Nephron (organoid): ENCODE measurements at regions not wholly inside any gene's neighbourhood (a gene's known extent, or its start where the extent isn't known, plus 50 kb on each side); places are given as distances from the start of the nearest gene placed in this dataset.

Experiments
- H3K27ac Mint-ChIP-seq, 3 experiments: 2 replicates each; pipeline ENCODE4 v1.8.0; 2020; ENCODE audit warnings: mixed read lengths in 3 of 3, mild to moderate bottlenecking in 2 of 3, moderate library complexity in 1 of 3
- H3K27me3 Mint-ChIP-seq: 2 replicates; pipeline ENCODE4 v1.8.0; 2021; ENCODE audit warnings: low read depth, mild to moderate bottlenecking, moderate library complexity, mixed read lengths
- H3K36me3 Mint-ChIP-seq: 2 replicates; pipeline ENCODE4 v1.8.0; 2020; ENCODE audit warnings: low read depth, mixed read lengths
- H3K4me1 Mint-ChIP-seq: 2 replicates; pipeline ENCODE4 v1.8.0; 2020; ENCODE audit warnings: mixed read lengths
- H3K4me3 Mint-ChIP-seq, 3 experiments: 2 replicates each; pipeline ENCODE4 v1.8.0; 2020; ENCODE audit warnings: mild to moderate bottlenecking in 3 of 3, mixed read lengths in 3 of 3, moderate library complexity in 2 of 3
- H3K9me3 Mint-ChIP-seq: 2 replicates; pipeline ENCODE4 v1.8.0; 2020; ENCODE audit warnings: mixed read lengths
- CTCF ChIP-seq, 3 experiments: fragments of 200-600 bp; sonication (generic); IDR thresholded peaks; one replicate each; pipeline ENCODE4 v1.5.0; 2021; ENCODE audit warnings: antibody characterized with exemption in 3 of 3; ENCODE audit not compliant: unreplicated experiment in 3 of 3

GRCh38 chr14:65239143-65239937, 137.0 kb upstream of the MAX start:
- no peaks in the 10 kb centered on the region for H3K36me3 Mint-ChIP-seq
- H3K27me3 Mint-ChIP-seq, result peaks cover 5% of the 10 kb centered on the region
- peaks cover 9% of the 10 kb centered on the region for H3K9me3 Mint-ChIP-seq
- no peaks in the 10 kb centered on the region for H3K4me1 Mint-ChIP-seq
- H3K4me3 Mint-ChIP-seq, result no peak overlapping the region
- H3K27ac Mint-ChIP-seq, result no peak overlapping the region
- TF ChIP-seq CTCF (IDR thresholded peaks at IDR 0.05; ENCODE audit: unreplicated experiment in 3 of 3), result no peak

DNA sequence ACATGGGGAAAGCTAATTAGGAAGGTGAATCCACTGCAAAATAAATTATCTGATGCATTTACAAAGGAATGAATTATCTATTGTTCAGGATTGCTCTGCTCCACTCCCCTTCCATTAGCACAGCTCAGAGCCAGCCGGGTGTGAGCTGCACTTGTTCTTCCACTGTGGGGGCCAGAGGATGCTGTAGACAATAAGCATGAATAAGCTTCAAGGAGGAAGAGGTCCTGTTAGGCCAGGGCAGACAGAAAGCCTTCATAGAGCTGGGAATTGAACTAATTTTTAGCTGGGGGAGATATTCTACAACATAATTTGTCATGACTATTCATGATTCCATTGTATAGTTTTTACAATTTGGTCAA, 137.6 kb upstream of the MAX start:
- TF ChIP-seq CTCF (IDR thresholded peaks at IDR 0.05; ENCODE audit: unreplicated experiment in 3 of 3), result no peak
- peaks cover 5% of the 10 kb centered on the region for H3K27me3 Mint-ChIP-seq
- no peaks in the 10 kb centered on the region for H3K36me3 Mint-ChIP-seq
- H3K4me1 Mint-ChIP-seq, result no peaks in the 10 kb centered on the region
- H3K4me3 Mint-ChIP-seq, result no peak overlapping the region
- H3K27ac Mint-ChIP-seq, result no peak overlapping the region
- peaks cover 8% of the 10 kb centered on the region for H3K9me3 Mint-ChIP-seq

DNA sequence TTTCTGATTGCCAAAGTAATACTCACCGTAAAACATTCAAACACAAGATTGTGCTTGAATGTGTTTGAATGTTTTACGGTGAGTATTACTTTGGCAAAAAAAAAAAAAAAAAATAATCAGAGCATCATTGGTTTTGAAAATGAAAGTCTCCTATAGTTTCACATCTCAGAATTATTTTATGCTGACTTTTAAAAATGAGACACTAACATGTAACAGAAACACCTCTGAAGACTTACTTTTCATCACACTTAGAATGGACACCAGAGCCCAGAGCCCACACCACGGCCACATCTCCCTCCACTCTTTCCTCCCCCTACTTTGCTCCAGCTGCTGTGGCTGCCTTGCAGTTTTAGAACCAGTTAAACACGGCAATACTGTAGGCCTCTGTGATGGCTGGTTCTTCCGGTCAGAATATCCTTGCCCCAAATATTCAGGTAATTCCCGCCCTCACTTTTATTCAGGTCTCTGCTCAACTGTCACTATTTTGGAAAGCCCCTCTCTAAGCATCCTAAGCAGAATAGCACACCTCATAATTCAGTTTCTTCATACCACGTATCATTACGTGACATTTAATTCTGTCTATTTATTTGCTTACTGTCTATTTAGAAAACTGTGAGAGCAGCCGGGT, 138.9 kb upstream of the MAX start:
- H3K27me3 Mint-ChIP-seq, result peaks cover 1% of the 10 kb centered on the region

DNA sequence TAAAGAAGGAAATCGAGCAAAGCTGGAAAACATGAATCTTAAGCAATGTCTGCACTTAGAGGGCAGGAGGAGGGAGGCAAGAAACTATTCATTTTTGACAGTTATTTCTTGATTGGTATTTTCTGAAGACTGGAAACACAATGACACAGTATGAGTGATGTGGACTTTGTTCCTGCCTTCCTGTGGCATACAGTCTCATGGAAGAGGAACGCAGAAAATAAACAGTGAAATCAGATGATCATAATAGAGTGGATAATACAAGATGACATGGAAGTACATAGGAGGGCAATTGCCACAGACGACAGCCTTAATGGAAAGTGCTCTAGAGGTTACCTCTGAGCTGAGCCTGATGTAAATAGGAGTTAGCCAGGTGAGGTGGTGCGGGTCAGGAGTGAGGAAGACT, 140.4 kb upstream of the MAX start:
- Mint-ChIP-seq H3K9me3 (no peaks in the 10 kb centered on the region), H3K4me1 (no peaks in the 10 kb centered on the region), H3K4me3 (no peak overlapping the region), H3K27ac (no peak overlapping the region), H3K27me3 (no peaks in the 10 kb centered on the region), H3K36me3 (no peaks in the 10 kb centered on the region)
- TF ChIP-seq CTCF (IDR thresholded peaks at IDR 0.05; ENCODE audit: unreplicated experiment in 3 of 3), result no peak

More for the DNA sequence above, 138.9 kb upstream of the MAX start:
- H3K9me3 Mint-ChIP-seq, result no peaks in the 10 kb centered on the region
- no peaks in the 10 kb centered on the region for H3K4me1 Mint-ChIP-seq
- H3K36me3 Mint-ChIP-seq, result no peaks in the 10 kb centered on the region
- no peak overlapping the region for H3K4me3 Mint-ChIP-seq
- no peak for TF ChIP-seq CTCF (IDR thresholded peaks at IDR 0.05; ENCODE audit: unreplicated experiment in 3 of 3)
- H3K27ac Mint-ChIP-seq, result no peak overlapping the region

GRCh38 chr14:65243766-65244442, 141.6 kb upstream of the MAX start:
- Mint-ChIP-seq H3K36me3 (no peaks in the 10 kb centered on the region), H3K27ac (no peak overlapping the region), H3K4me1 (no peaks in the 10 kb centered on the region), H3K4me3 (no peak overlapping the region), H3K27me3 (no peaks in the 10 kb centered on the region), H3K9me3 (no peaks in the 10 kb centered on the region)
- no peak for TF ChIP-seq CTCF (IDR thresholded peaks at IDR 0.05; ENCODE audit: unreplicated experiment in 3 of 3)
